ENCODE measurements at regions not wholly inside any gene's neighbourhood (a gene's known extent, or its start where the extent isn't known, plus 50 kb on each side); places are given as distances from the start of the nearest gene placed in this dataset.

- no peaks in the 10 kb centered on the region for H3K27me3 ChIP-seq (replicated peaks; ENCODE audit: control insufficient read depth, insufficient read depth, low read length)
- peaks cover 15% of the 10 kb centered on the region for H3K4me1 ChIP-seq (ENCODE audit: control insufficient read depth, insufficient read depth, low read length)
- no peaks in the 10 kb centered on the region for H3K36me3 ChIP-seq (ENCODE audit: control insufficient read depth, insufficient read depth, low read length, severe bottlenecking)
- no peak overlapping the region for H3K9ac ChIP-seq (ENCODE audit: low read length)
- H3K9me3 ChIP-seq (ENCODE audit: control insufficient read depth, low read length), result peaks cover 8% of the 10 kb centered on the region
- no peak for DNase-seq (ENCODE audit: low read depth)
- no peak overlapping the region for H3K4me3 ChIP-seq (ENCODE audit: low read length)
These were observed 145.4 kb upstream of the E2F7 start for GRCh38 chr12:77210724-77211123.

DNA sequence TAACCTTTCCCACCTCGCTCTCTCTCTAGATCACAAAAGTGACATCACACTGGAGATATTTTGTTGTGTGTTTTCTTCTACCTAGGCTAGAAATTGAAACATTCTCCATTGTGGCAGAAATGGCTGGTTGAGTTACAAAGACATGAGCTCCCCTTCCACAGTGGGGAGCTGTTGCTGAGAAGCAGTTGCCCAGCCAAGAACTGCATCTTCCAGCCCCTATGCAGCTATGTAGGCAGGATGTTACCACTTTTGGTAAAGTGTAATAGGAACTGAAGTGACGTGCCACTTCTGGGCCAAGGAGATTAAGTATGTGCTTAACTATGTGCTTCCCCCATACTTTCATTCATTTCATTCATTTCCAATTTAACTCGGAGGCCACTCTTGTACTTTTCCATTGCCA is 138.7 kb upstream of the E2F7 start:
- no peaks in the 10 kb centered on the region for H3K9me3 ChIP-seq (ENCODE audit: control insufficient read depth, low read length)
- no peak overlapping the region for H3K9ac ChIP-seq (ENCODE audit: low read length)
- no peaks in the 10 kb centered on the region for H3K4me1 ChIP-seq (ENCODE audit: control insufficient read depth, insufficient read depth, low read length)
- H3K36me3 ChIP-seq (ENCODE audit: control insufficient read depth, insufficient read depth, low read length, severe bottlenecking), result no peaks in the 10 kb centered on the region
- no peak for DNase-seq (ENCODE audit: low read depth)
- no peaks in the 10 kb centered on the region for H3K27me3 ChIP-seq (replicated peaks; ENCODE audit: control insufficient read depth, insufficient read depth, low read length)
- H3K4me3 ChIP-seq (ENCODE audit: low read length), result no peak overlapping the region

GRCh38 chr12:77202457-77203060 is 137.2 kb upstream of the E2F7 start:
- Histone ChIP-seq H3K9me3 (ENCODE audit: control insufficient read depth, low read length) (peaks cover 7% of the 10 kb centered on the region), H3K9ac (ENCODE audit: low read length) (no peak overlapping the region), H3K36me3 (ENCODE audit: control insufficient read depth, insufficient read depth, low read length, severe bottlenecking) (no peaks in the 10 kb centered on the region), H3K4me1 (ENCODE audit: control insufficient read depth, insufficient read depth, low read length) (no peaks in the 10 kb centered on the region), H3K4me3 (ENCODE audit: low read length) (no peak overlapping the region), H3K27me3 (replicated peaks; ENCODE audit: control insufficient read depth, insufficient read depth, low read length) (no peaks in the 10 kb centered on the region)
- DNase-seq (ENCODE audit: low read depth), result no peak

DNA sequence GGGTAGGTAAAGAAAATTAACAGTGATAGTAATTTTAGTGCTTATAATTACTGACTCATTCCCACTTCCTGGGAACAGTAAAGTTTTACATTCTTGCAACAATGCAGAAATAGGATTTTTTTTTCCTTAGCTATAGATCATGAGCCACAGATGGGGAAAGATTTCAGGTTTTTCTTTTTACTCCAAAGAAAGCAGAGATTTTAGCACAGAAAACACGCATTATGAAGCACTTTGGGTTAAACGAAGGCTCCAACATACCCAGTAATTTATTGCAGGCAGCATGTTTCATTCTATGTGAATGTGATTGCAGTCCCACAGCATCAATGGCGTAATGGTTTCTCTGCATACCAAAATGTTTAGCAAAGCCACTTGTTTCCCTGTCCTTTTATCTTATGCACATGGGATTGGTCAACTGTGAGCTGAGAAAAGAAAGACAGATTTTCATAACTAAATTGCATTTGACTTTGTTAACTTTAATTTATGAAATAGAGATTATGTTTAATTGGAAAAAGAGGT is 124.6 kb upstream of the E2F7 start:
- no peaks in the 10 kb centered on the region for H3K36me3 ChIP-seq (ENCODE audit: control insufficient read depth, insufficient read depth, low read length, severe bottlenecking)
- peak overlapping the region; percentile 52 for H3K4me3 ChIP-seq (ENCODE audit: low read length)
- peak; percentile 92 for DNase-seq (ENCODE audit: low read depth)

DNA sequence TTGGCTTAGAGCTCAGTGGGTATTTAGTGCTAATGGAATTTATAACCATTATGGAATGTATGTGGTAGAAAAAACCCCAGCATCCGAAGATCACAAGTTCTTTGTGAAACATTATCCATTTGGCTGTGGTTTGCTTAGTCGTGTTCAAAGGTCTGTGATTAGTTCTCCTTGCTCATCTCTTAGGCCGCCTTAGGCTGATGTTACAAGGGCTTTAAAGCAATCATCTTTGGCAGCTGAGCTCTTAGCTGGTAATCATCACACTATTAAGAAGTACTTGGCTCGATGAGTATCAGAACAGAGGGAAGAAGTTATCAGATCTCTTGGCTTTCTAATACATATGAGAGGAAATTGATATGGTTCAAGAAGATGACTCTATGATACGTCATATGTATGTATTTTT is 124.1 kb upstream of the E2F7 start:
- DNase-seq (ENCODE audit: low read depth), result peak; percentile 41
- no peaks in the 10 kb centered on the region for H3K27me3 ChIP-seq (replicated peaks; ENCODE audit: control insufficient read depth, insufficient read depth, low read length)
- no peaks in the 10 kb centered on the region for H3K9me3 ChIP-seq (ENCODE audit: control insufficient read depth, low read length)
- peak overlapping the region; percentile 55 for H3K9ac ChIP-seq (ENCODE audit: low read length)
- H3K4me3 ChIP-seq (ENCODE audit: low read length), result peak overlapping the region; percentile 52
- no peaks in the 10 kb centered on the region for H3K36me3 ChIP-seq (ENCODE audit: control insufficient read depth, insufficient read depth, low read length, severe bottlenecking)
- peaks cover 16% of the 10 kb centered on the region for H3K4me1 ChIP-seq (ENCODE audit: control insufficient read depth, insufficient read depth, low read length)

More for the DNA sequence above, 124.6 kb upstream of the E2F7 start:
- Histone ChIP-seq H3K9me3 (ENCODE audit: control insufficient read depth, low read length) (no peaks in the 10 kb centered on the region), H3K27me3 (replicated peaks; ENCODE audit: control insufficient read depth, insufficient read depth, low read length) (no peaks in the 10 kb centered on the region), H3K9ac (ENCODE audit: low read length) (peak overlapping the region; percentile 55), H3K4me1 (ENCODE audit: control insufficient read depth, insufficient read depth, low read length) (peaks cover 16% of the 10 kb centered on the region)

GRCh38 chr12:77179515-77179914 is 114.1 kb upstream of the E2F7 start:
- no peak for DNase-seq (ENCODE audit: low read depth)

GRCh38 chr12:77167801-77168200 is 102.4 kb upstream of the E2F7 start:
- no peaks in the 10 kb centered on the region for H3K36me3 ChIP-seq (ENCODE audit: control insufficient read depth, insufficient read depth, low read length, severe bottlenecking)
- no peaks in the 10 kb centered on the region for H3K27me3 ChIP-seq (replicated peaks; ENCODE audit: control insufficient read depth, insufficient read depth, low read length)
- no peaks in the 10 kb centered on the region for H3K9me3 ChIP-seq (ENCODE audit: control insufficient read depth, low read length)
- H3K4me3 ChIP-seq (ENCODE audit: low read length), result no peak overlapping the region
- H3K4me1 ChIP-seq (ENCODE audit: control insufficient read depth, insufficient read depth, low read length), result no peaks in the 10 kb centered on the region
- DNase-seq (ENCODE audit: low read depth), result peak; percentile 22
- H3K9ac ChIP-seq (ENCODE audit: low read length), result no peak overlapping the region

More at GRCh38 chr12:77179515-77179914, 114.1 kb upstream of the E2F7 start:
- Histone ChIP-seq H3K36me3 (ENCODE audit: control insufficient read depth, insufficient read depth, low read length, severe bottlenecking) (no peaks in the 10 kb centered on the region), H3K9ac (ENCODE audit: low read length) (no peak overlapping the region), H3K4me3 (ENCODE audit: low read length) (no peak overlapping the region), H3K9me3 (ENCODE audit: control insufficient read depth, low read length) (peaks cover 8% of the 10 kb centered on the region), H3K27me3 (replicated peaks; ENCODE audit: control insufficient read depth, insufficient read depth, low read length) (no peaks in the 10 kb centered on the region), H3K4me1 (ENCODE audit: control insufficient read depth, insufficient read depth, low read length) (no peaks in the 10 kb centered on the region)

GRCh38 chr12:77166696-77167095 is 101.3 kb upstream of the E2F7 start:
- Histone ChIP-seq H3K4me3 (ENCODE audit: low read length) (no peak overlapping the region), H3K4me1 (ENCODE audit: control insufficient read depth, insufficient read depth, low read length) (no peaks in the 10 kb centered on the region), H3K9me3 (ENCODE audit: control insufficient read depth, low read length) (no peaks in the 10 kb centered on the region), H3K36me3 (ENCODE audit: control insufficient read depth, insufficient read depth, low read length, severe bottlenecking) (no peaks in the 10 kb centered on the region), H3K27me3 (replicated peaks; ENCODE audit: control insufficient read depth, insufficient read depth, low read length) (no peaks in the 10 kb centered on the region), H3K9ac (ENCODE audit: low read length) (no peak overlapping the region)
- no peak for DNase-seq (ENCODE audit: low read depth)

GRCh38 chr12:77163074-77164038 is 98.0 kb upstream of the E2F7 start:
- DNase-seq (ENCODE audit: low read depth), result peak; percentile 37
- H3K4me3 ChIP-seq (ENCODE audit: low read length), result no peak overlapping the region
- H3K9me3 ChIP-seq (ENCODE audit: control insufficient read depth, low read length), result no peaks in the 10 kb centered on the region
- no peaks in the 10 kb centered on the region for H3K36me3 ChIP-seq (ENCODE audit: control insufficient read depth, insufficient read depth, low read length, severe bottlenecking)
- no peak overlapping the region for H3K9ac ChIP-seq (ENCODE audit: low read length)
- H3K27me3 ChIP-seq (replicated peaks; ENCODE audit: control insufficient read depth, insufficient read depth, low read length), result no peaks in the 10 kb centered on the region
- H3K4me1 ChIP-seq (ENCODE audit: control insufficient read depth, insufficient read depth, low read length), result no peaks in the 10 kb centered on the region

DNA sequence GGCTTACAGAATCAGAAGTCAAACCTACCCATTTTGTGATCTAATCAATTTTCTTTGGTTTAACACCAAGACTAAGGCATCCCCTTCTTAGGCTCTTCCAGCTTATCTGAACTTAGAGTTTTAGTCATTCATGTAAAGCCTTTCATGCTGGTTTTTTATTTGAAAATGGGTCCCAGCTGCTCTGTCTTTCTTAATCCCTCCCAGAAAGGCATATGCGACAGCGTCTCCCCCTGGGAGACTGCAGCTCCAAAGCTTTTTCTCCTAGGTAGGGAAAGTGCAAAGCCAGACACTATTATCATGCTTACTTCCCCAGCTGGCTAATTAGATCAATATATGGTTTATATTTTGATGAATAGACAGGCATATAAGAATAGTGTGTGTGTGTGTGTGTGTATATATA is 96.6 kb upstream of the E2F7 start:
- no peaks in the 10 kb centered on the region for H3K4me1 ChIP-seq (ENCODE audit: control insufficient read depth, insufficient read depth, low read length)
- H3K27me3 ChIP-seq (replicated peaks; ENCODE audit: control insufficient read depth, insufficient read depth, low read length), result no peaks in the 10 kb centered on the region
- DNase-seq (ENCODE audit: low read depth), result no peak
- H3K4me3 ChIP-seq (ENCODE audit: low read length), result no peak overlapping the region
- no peaks in the 10 kb centered on the region for H3K9me3 ChIP-seq (ENCODE audit: control insufficient read depth, low read length)
- H3K36me3 ChIP-seq (ENCODE audit: control insufficient read depth, insufficient read depth, low read length, severe bottlenecking), result no peaks in the 10 kb centered on the region
- H3K9ac ChIP-seq (ENCODE audit: low read length), result no peak overlapping the region

GRCh38 chr12:77160931-77161330 is 95.6 kb upstream of the E2F7 start:
- Histone ChIP-seq H3K4me1 (ENCODE audit: control insufficient read depth, insufficient read depth, low read length) (no peaks in the 10 kb centered on the region), H3K4me3 (ENCODE audit: low read length) (no peak overlapping the region), H3K9ac (ENCODE audit: low read length) (no peak overlapping the region), H3K36me3 (ENCODE audit: control insufficient read depth, insufficient read depth, low read length, severe bottlenecking) (no peaks in the 10 kb centered on the region), H3K9me3 (ENCODE audit: control insufficient read depth, low read length) (no peaks in the 10 kb centered on the region), H3K27me3 (replicated peaks; ENCODE audit: control insufficient read depth, insufficient read depth, low read length) (no peaks in the 10 kb centered on the region)
- peak; percentile 16 for DNase-seq (ENCODE audit: low read depth)
